ENCODE measurements at regions not wholly inside any gene's neighbourhood (a gene's known extent, or its start where the extent isn't known, plus 50 kb on each side); places are given as distances from the start of the nearest gene placed in this dataset.

DNA sequence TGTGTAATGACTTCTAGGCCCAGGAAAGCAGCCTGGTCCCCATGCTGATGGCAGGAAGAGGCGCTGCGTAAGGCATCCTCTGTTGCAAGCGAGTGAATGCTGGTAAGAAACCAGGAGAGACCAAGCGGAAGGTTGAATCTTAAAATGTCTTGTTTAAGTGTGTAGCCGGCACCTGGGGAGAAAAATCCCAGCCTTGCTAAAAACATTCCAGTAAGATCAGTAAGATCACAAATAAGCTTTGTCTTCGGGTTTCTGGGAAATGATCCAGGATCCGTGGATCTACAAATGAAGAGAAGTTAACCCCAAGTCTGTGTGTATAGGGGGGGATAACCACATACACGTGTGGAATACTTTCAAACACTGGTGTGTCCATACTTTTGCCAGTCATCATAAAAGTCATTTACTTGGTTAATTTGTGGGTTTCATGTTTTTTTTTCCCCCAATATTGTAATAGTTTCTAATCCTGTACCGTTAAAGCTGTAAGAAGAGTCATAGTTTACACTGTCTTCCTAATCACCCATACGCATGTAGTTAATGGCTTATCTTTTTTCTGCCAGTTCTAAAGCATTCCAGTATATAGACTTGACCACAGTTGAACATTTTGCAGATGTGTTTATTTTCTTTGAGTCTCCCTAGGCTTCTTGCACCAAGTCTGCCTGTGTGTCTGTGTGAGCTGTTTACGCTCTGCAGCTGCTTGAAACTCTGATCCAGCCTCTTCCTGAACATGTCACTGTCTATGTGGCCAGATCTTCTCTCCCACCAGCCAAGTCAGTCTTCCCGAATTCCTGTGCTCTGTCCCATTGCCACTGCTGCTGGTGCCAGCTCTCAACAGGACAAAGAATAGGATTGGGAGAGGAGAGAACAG lies 135.9 kb upstream of the ARL4C start:
- no peak for DNase-seq (ENCODE audit: low read depth)

DNA sequence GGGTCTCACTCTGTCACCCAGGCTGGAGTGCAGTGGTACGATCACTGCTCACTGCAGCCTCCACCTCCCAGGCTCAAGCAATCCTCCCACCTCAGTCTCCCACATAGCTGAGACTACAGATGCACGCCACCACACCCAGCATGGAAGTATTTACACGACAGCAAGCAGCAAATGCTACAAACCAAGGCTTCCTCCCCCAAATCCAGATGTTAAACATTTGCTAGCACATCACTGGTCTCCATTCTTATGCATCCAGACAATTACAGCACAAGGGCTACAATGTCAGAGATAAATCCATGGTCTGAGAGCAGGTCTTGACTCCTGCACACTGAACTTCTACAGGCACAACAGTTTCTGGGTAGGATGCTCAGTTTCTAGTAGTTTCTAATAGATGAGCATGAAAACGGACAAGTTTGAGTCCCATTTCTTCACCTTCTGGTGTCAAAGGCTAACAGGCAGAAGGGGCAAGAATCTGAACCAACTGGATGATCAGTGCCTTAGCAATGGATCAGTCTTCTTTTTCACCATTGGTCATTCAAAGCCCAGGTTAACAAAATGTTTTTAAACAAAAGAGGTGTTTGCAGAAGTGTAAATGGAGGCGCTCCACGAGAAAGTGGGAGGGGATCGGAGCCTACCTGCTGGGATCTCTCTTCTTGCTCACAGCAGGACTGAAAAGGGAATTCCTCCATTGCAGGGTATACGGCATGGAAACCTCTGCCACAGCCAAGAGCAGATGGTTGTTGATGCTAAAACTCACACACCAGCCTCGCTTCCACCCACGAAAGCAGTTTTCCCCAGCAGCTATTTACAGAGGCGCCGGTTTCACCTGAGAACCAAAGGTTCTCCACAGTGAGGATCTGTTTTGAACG lies 135.0 kb upstream of the ARL4C start:
- no peak for DNase-seq (ENCODE audit: low read depth)

DNA sequence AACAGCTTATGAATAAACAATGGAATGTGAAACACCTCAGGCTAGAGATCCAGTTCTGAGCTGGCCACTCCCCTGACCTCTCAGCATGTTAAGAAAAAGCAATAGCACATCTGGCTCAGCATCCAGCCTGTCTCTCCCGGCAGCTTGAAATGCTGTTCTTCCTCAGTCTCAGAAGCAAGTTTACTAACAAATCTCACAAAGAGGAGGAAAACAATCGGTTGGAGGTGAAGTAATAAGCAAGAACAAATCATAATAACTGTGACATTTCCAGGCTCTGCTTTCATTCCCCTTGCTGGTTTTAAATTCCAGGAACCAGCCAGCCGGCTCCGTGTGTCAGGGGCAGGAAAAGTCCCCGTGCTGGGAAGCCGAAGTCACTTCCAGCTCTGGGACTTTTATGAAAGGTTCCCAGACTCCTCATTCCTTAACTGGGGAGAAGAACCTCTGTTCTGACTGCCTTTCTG lies 133.9 kb upstream of the ARL4C start:
- DNase-seq (ENCODE audit: low read depth): no peak

DNA sequence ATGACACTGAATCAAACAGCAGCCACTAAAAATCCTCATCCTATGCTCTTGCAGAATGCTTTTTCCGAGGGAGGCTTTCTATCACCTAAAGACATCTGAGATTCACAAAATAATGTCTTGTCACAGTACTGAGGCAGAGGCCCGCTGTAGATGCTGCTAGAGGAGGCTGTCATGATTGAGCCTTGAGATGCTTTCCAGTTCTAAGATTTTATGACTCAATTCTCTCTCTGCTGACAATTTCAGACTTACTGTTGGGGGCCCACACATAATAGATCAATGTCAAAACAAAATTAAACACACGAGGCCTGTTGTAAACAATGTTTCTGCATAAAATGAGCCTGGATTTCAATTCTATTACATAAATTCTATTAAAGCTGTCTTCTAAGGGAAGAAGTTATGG lies 132.7 kb upstream of the ARL4C start:
- no peak for DNase-seq (ENCODE audit: low read depth)

DNA sequence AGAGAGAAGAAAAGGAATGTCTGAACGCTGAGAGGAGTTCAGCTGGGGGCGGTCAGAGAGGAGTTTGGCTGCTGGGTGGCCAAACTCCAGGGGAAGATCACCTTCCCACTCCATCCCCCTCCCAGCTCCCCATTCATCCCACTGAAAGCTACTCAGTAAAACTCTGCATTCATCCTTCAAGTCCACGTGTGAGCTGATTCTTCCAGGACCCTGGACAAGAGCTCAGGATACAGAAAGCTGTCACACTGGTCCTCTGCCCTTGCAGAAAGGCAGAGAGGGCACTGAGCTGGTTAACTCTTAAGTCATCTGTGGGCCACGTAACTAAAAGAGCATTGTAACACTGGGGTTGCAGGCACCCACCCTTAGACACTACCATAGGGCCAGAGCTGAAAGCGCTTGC lies 132.1 kb upstream of the ARL4C start:
- no peak for DNase-seq (ENCODE audit: low read depth)

DNA sequence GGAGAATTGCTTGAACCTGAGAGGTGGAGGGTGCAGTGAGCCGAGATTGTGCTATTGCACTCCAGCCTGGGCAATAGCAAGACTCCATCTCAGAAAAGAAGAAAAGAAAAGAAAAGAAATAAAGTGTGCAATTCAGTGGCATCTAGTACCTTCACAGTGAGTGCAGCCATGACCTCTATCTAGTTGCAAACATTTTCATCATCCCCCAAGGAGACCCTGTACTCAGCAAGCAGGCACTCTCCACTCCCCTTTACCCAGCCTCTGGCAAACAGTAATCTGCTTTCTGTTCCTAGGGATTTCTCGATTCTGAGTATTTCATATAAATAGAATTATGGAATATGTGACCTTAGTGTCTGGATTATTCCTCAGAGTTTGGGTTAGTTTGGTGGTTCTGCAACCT lies 130.4 kb upstream of the ARL4C start:
- DNase-seq (ENCODE audit: low read depth): no peak

DNA sequence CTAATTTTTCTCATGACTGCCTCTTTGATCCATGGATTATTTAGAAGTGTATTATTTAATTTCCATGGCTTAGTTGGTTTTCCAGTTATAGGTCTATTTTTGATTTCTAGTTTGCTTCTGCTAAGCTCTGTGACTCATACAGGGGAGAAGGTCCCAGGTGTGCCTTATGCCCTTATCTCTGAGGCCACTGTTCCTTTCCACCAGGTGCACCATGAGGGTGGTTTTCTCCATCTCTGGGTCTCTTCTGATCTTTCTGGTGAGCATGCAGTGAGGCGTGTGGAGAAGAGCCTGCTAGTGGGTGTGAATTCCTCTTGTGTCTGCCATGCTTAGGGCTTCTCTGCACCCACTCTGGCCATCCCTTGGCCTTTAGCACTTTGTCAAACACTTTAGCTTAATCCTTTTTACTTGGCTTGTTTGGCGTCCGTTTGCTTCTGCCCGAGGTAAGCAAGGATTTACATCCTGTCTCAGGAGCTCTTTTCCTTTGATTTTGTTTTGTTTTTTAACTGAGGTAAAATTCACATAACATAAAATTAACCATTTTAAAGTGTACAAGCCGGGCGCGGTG lies 129.8 kb upstream of the ARL4C start:
- no peak for DNase-seq (ENCODE audit: low read depth)

DNA sequence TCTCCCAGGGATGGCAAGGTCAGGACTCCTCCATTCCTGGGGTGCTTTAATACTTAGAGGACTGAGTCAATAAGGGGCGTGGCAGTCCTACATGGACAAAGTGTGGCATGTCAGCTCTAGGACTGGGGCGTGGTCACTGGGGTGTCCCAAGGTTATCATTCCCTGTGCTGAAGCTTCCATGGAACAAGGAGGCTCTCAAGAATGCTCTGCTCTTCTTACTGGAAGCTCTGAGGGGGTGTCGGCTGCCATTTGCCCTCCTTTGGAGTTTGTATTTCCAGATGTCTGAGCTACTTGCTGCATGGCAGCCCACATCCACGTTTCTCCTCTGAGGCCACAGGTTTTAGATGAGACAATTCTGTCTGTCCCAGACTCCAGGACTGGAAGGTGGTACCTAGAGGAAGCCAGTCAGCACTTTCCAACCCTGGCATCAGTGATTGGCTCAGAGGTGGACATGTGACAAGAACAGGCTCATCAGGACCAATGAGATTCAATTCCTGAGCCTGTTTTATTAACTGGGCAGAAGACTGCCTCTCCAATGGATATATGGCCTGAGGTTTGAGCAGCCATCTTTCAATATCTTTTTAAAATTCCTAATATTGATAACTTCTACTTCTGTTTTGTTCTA lies 128.9 kb upstream of the ARL4C start:
- DNase-seq (ENCODE audit: low read depth): no peak

DNA sequence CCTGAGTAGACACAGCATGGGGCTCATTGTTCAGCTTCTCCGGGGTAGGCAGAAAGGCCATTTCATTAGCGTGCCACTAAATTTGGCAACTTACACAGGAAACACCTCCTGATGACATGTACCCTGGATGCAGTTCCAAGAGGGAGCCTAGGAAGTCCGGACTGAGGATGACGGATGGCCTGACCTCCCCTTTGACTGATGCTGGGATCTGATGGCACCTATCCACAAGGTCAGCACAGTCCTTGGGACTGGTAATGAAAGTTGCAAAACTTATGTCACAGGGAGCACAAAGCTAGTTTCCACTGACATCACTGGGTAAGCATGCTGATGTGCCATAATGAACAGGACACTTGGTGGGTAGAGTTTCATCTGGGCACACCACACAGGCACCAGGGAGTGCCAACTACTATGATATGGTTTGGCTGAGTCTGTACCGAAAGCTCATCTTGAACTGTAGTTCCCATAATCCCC lies 126.7 kb upstream of the ARL4C start:
- no peak for DNase-seq (ENCODE audit: low read depth)

DNA sequence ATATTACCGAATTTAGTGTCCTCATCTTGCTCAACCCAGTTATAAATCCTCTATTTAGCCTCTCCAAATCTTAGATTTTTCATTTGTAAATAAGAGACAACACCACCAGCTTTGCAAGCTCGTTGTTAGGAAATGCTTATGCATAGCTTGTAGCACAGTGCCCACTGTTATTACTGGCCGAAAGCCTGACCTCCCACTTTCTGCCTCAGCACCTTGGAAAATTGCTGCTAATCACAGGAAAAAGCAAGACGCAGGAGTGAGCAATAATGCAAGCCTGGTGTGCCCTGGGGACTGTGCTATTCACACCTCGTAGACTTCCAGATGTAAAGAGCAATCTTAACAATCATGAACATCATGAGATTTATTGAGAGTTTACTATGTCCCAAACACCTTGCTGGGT lies 124.2 kb upstream of the ARL4C start:
- no peak for DNase-seq (ENCODE audit: low read depth)

DNA sequence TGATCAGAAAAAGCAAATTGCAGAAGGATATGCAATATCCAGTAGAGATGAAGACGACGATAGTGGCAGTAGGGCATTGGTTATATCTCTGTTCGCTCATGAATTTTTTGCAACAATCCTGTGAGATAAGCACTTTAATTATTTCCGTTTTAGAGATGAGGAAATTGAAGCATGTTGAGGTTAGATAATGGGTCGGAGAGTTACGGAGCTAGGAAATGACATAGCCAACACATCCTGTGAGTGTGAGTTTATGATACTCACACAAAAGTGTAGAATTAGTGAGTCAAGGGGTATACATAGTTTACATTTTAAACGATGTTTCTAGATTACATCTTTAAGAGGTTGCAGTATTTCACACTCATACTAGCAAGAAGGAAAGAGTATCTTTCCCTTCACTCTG lies 123.1 kb upstream of the ARL4C start:
- DNase-seq (ENCODE audit: low read depth): no peak

DNA sequence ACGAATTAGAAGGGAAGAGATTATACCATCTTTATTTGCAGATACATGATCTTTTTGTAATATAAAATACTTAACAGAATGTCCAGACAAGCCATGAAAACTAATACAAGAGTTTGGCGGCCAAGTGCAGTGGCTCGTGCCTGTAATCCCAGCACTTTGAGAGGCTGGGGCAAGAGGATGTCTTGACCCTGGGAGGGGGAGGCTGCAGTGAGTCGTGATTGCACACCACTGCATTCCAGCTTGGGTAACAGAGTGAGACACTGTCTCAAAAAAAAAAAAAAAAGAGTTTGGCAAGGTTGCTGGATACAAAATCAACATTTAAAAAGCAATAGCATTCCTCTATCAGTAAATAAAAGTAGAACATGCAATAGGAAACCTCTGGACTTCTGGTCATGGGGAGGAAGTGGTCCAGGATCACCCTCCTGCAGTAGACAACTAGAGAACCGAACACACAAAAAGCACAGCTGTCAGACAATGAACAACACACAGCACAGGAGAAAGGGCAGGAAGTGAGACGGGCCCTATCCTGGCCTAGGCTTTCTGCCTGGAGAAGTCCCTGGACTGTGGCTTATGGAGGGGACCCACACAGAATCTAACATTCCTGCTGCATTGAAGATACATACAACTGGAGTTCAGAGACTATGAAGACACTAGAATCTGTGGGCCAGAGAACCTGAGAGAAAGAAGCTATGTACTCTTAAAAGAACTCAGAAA lies 118.9 kb upstream of the ARL4C start:
- DNase-seq (ENCODE audit: low read depth): no peak

DNA sequence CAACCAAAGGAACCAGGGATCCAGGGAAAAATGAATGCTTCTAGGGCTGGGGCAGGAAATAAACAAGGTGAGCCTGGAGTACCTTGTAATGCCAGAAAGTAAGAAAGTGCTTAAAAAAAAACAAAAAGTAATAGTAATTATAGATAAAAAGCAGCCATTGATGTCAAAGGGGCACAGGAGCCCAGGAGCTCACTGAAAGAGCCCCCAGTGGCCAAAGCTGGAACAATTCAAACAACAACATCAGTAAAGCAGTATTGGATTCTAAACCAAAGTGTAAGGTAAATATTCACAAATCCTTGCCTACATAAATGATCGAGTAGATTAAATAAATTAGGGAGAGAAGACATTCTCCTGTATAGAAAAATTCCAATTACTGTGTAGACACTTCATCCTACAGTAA lies 114.3 kb upstream of the ARL4C start:
- no peak for DNase-seq (ENCODE audit: low read depth)

DNA sequence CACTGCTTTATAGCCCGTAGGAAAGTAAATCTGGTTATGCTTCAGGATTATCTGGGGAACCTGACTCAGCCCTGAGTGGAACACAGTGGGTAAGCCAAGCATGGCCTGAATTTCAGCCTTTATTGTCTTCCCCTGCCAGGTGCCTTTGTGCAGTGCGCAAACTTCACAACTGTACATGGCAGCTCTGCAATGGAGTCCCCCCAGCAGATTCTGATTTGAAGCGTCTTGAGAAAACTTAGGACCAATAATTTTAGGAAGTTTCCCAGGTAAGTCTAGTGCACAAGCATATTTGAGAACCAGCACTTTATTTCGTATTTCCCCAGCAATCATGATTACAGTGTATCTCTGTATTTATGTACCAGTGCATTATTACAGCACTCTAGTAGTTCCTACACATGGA lies 112.1 kb upstream of the ARL4C start:
- no peak for DNase-seq (ENCODE audit: low read depth)

DNA sequence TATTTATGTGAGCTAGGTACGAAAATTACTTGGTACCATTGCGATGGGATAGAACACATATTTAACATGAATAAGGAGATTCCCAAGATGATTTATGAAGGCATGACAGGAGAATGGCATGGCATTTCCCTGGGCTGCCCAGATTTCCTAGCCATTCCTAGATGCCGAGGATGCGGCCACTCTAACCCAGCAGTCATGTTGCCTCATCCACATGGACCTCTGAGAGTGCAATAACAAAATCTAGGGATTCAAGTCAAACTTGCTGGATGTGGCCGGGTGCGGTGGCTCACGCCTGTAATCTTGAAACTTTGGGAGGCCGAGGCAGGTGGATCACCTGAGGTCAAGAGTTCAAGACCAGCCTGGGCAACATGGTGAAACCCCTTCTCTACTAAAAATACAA lies 110.8 kb upstream of the ARL4C start:
- DNase-seq (ENCODE audit: low read depth): no peak

DNA sequence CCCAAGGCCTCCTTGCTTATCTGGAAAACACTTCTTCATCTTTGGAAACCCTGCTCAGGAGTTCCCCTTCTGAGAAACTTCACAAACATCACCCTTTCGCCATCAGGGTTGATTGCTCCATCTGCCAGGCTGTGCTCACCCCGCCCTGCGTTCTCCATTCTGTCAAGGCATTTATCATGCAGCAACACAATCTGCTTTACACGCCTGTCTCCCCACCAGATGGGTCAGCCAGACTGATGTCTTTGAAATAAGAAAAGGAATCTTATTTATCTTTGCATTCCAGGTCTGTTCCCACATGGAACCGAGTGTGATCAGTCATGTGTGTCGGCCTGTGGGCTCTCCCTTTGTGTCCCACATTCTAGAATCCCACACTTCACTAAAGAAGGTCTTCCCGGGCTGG lies 110.0 kb upstream of the ARL4C start:
- no peak for DNase-seq (ENCODE audit: low read depth)

DNA sequence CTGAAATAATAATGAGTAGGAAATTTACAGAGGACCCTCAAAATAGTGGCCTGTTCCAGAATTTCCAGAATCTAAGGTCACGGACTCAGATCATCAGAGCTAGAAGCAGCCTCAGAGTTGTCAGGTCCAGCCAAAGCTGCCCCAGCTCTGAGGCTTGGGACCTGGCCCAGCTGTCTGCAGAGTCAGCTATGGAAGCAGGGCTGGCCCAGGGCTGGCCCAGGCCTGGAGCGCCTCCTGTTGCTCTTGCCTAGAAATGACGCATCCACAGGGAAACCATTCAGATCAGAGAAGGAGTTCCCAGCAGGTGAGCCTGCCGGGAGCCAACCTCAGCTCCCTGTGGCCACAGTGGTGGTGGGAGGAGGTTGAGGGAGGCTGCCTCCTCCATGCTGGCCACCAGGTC lies 106.7 kb upstream of the ARL4C start:
- DNase-seq (ENCODE audit: low read depth): no peak

DNA sequence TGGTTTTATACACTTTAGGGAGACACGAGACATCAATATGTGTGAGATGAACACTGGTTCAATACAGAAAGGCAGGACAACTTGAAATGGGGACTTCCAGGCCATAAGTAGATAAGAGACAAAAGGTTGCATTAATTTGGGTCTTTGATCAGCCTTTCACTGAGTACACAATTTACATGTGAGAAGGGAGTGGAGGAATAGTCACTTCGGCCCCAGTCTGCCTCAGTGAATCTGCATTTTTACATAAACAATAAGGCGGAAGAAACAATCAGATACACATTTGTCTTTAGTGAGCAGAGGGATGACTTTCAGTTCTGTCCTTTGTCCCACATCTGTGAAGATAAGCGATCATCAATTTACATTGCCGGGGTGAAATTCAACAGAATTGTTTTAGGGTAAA lies 104.3 kb upstream of the ARL4C start:
- DNase-seq (ENCODE audit: low read depth): no peak

DNA sequence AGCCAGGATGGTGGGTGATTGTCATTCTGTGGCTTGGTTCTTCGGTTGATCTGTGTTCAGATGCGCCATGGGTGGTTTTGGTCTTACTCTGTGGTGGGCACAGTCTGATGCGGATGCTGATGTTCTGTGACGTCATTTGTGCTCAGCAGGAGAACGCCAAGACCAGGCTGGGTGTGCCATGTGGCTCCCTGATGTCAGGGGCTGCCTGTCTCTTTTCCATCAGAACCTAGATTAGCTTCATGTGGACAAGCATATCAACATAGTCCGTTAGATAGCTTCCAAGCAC lies 100.6 kb upstream of the ARL4C start:
- no peak for DNase-seq (ENCODE audit: low read depth)

DNA sequence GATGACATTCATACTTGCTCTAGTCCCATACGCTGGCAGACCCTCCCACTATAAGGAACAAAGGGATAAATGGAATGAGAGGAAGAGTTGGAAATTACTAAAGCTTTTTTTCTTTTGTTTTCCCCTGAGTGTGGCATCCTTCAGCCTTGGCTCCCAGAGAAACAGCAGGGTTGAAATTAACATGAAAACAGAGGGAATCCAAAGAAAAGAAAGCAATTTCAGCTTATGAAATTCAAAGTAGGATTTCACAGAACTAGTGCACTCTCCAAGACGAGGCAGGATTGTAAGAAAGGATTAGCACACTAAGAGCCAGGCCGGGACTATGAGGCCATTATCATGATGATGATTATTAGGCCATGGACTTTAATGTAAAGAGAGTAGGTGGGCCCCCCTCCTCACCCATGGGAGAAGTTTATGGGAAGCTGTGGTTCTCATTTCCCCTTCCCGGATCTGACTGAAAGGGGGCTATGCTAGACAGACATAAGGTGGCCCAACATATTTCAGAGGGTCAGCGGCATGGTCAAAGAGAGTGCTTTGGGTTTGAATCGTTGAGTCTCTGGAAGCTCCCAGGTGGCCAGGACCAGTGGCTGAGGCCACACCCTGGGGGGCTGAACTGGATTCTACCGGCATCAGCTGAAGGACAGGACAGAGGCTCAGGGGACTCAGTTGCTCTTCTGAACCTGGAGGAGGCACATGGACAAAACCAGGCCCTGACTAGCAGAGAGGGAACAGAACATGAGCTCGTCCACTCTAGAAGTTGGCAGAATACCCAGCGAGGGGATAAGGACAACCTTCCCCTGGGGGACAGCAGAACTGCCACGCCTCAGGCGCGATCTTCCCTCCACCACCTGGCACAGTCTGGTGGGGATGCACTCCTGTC lies 100.1 kb upstream of the ARL4C start:
- DNase-seq (ENCODE audit: low read depth): no peak

DNA sequence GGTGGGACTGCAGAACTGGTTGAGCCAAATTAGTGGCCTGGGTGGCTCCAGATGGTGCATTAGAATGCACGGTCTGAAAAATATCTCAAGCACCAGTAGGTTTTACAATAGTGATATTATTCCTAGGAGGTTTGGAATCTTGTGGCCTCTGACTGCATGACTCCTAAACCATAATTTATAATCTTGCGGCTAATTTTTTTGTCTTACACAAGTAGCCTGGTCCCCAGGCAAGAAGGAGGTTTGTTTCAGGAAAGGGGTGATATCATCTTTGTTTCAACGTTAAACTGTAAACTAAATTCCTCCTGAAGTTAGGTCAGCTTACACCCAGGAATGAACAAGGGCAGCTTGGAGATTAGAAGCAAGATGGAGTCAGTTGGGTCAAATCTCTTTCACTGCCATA lies 98.9 kb upstream of the ARL4C start:
- no peak for DNase-seq (ENCODE audit: low read depth)
